Testis (tissue), 2 donors: ENCODE measurements at regions not wholly inside any gene's neighbourhood (a gene's known extent, or its start where the extent isn't known, plus 50 kb on each side); places are given as distances from the start of the nearest gene placed in this dataset.

Experiments
- DNase-seq: peaks from one replicate; pipeline ENCODE4 v3.0.0-alpha.2; 2019
- H3K27ac ChIP-seq, 2 donors: fragments of 200-600 bp; sonication (generic); one replicate each; pipeline ENCODE4 v1.5.1; 2019
- H3K27me3 ChIP-seq: fragments of 200-600 bp; sonication (generic); one replicate; pipeline ENCODE4 v1.5.1; 2019
- H3K36me3 ChIP-seq: fragments of 200-600 bp; sonication (generic); one replicate; pipeline ENCODE4 v1.5.1; 2017; ENCODE audit warnings: low read depth; ENCODE audit errors: missing control alignments
- H3K4me1 ChIP-seq: fragments of 200-600 bp; sonication (generic); one replicate; pipeline ENCODE4 v1.5.1; 2019
- H3K4me3 ChIP-seq, 2 donors: fragments of 200-600 bp; sonication (generic); one replicate each; pipeline ENCODE4 v1.5.1; 2017 to 2019
- H3K9me3 ChIP-seq: fragments of 200-600 bp; sonication (generic); one replicate; pipeline ENCODE4 v1.5.1; 2017
- POLR2A ChIP-seq: fragments of 450-650 bp; IDR thresholded peaks from one replicate; pipeline ENCODE4 v1.6.1; 2017; ENCODE audit warnings: antibody characterized with exemption, mild to moderate bottlenecking, moderate library complexity
- WGBS, 2 donors: methylation state at CpG; one replicate each; pipeline ENCODE4 v1.1.5; 2018; 5-methylcytosine and 5-hydroxymethylcytosine counted together
- intact Hi-C: fragments of 100-400 bp; cut with DNase I; formaldehyde crosslinking; loops from one replicate; pipeline ENCODE4 v1.15.1; 2023; ENCODE audit warnings: low total_unique reads
- TF ChIP-seq, protein P1 (sequence below), 3 experiments: fragments of 450-650 bp in 2 of 3; fragments of 200-600 bp in 1 of 3; sonication (generic) in 1 of 3; IDR thresholded peaks; one replicate each; pipeline ENCODE4 v1.5.1; 2016 to 2019; ENCODE audit warnings: antibody characterized with exemption in 3 of 3, mild to moderate bottlenecking in 2 of 3, moderate library complexity in 1 of 3

DNA sequence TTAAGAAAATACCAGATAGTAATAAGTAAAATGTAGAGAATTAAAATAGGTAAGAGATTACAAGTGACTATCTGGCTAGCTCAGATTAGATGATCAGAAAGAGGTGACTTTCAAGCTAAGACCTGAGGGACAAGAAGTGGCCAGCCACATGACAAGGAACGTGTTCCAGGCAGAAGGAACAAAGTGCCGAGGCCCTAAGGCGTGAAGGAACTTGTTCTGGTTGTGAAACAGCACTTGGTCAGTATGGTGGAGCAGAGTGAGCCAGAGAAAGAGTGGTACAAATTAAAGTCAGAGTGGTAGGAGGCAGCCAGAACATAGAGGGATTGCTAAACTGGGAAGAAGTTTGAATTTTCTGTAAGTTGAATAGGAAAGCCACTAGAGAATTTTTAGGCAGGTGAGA, 73.6 kb downstream of the ADRB2 start:
- 82 to 90% methylated on average over 3 of the region's 3 CpGs for WGBS, 2 donors
- Histone ChIP-seq H3K27ac (no peak overlapping the region), H3K9me3 (no peaks in the 10 kb centered on the region), H3K4me1 (no peaks in the 10 kb centered on the region), H3K27me3 (no peaks in the 10 kb centered on the region), H3K4me3 (no peak overlapping the region), H3K36me3 (no peaks in the 10 kb centered on the region)
- intact Hi-C loops = no loop called here
- no peak for TF ChIP-seq POLR2A
- TF ChIP-seq, protein P1, sequence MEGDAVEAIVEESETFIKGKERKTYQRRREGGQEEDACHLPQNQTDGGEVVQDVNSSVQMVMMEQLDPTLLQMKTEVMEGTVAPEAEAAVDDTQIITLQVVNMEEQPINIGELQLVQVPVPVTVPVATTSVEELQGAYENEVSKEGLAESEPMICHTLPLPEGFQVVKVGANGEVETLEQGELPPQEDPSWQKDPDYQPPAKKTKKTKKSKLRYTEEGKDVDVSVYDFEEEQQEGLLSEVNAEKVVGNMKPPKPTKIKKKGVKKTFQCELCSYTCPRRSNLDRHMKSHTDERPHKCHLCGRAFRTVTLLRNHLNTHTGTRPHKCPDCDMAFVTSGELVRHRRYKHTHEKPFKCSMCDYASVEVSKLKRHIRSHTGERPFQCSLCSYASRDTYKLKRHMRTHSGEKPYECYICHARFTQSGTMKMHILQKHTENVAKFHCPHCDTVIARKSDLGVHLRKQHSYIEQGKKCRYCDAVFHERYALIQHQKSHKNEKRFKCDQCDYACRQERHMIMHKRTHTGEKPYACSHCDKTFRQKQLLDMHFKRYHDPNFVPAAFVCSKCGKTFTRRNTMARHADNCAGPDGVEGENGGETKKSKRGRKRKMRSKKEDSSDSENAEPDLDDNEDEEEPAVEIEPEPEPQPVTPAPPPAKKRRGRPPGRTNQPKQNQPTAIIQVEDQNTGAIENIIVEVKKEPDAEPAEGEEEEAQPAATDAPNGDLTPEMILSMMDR (IDR thresholded peaks at IDR 0.05) = no peak
- DNase-seq = no peak

- Histone ChIP-seq H3K4me1 (no peaks in the 10 kb centered on the region), H3K36me3 (no peaks in the 10 kb centered on the region), H3K27me3 (no peaks in the 10 kb centered on the region), H3K4me3 (no peak overlapping the region), H3K27ac (no peak overlapping the region), H3K9me3 (no peaks in the 10 kb centered on the region)
- intact Hi-C loops = no loop called here
- WGBS, 2 donors = 70 to 74% methylated on average over 2 of the region's 2 CpGs
- no peak for DNase-seq
- no peak for TF ChIP-seq POLR2A
- TF ChIP-seq, protein P1 (IDR thresholded peaks at IDR 0.05) = no peak
Measured at GRCh38 chr5:148902478-148902877, 76.1 kb downstream of the ADRB2 start.

DNA sequence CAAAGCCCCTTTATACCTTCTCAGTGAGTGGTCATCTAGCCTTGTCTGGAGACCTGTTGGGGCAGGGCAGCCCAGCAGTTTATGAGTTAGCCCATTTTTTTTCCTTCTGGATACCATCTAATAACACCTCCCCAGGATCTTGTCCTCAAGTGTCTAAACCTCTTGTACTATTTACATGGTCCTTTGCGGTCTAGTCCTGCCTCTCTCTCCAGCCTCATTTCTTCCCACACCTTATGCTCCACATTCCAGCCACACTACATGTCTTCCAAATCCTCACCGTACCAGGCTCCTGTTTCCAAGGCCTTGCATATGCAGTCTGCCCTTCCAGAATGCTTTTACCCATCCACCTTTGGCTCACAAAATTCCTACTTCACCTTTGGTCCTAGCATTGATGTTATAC, 77.2 kb downstream of the ADRB2 start:
- Histone ChIP-seq H3K4me3 (no peak overlapping the region), H3K9me3 (no peaks in the 10 kb centered on the region), H3K27me3 (no peaks in the 10 kb centered on the region), H3K4me1 (no peaks in the 10 kb centered on the region), H3K36me3 (no peaks in the 10 kb centered on the region), H3K27ac (no peak overlapping the region)
- intact Hi-C loops = no loop called here
- DNase-seq = no peak
- 71 to 85% methylated on average over 2 of the region's 2 CpGs for WGBS, 2 donors
- TF ChIP-seq, protein P1 (IDR thresholded peaks at IDR 0.05) = no peak
- TF ChIP-seq POLR2A = no peak

DNA sequence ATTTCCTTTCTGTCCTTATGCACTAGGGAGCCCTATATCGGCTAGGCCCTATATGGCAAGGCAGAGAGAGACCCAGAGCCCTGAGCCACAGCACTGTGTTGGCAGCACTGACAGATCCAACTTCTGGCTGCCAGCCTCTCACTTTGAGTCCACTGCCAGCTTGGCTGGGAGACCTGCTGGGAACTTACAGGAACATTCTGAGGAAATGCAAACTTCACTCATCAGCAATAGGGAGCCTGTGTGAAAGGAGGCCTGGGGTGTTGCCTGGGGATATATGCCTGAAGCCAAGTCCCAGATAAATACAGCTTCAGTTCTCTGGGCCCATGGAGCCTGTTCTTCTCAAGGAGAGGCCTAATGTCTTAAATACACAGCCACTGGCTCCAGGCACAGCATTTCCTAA, 78.0 kb downstream of the ADRB2 start:
- intact Hi-C loops = no loop called here
- DNase-seq = no peak
- TF ChIP-seq, protein P1 (IDR thresholded peaks at IDR 0.05) = no peak
- no peak for TF ChIP-seq POLR2A
- H3K27ac ChIP-seq = no peak overlapping the region
- no peaks in the 10 kb centered on the region for H3K9me3 ChIP-seq
- H3K4me1 ChIP-seq = no peaks in the 10 kb centered on the region
- H3K4me3 ChIP-seq = no peak overlapping the region
- H3K36me3 ChIP-seq = no peaks in the 10 kb centered on the region
- no peaks in the 10 kb centered on the region for H3K27me3 ChIP-seq
- 83 to 100% methylated on average over 1 of the region's 1 CpG for WGBS, 2 donors

- intact Hi-C loops = no loop called here
- no peaks in the 10 kb centered on the region for H3K9me3 ChIP-seq
- no peaks in the 10 kb centered on the region for H3K4me1 ChIP-seq
- DNase-seq = no peak
- no peak overlapping the region for H3K27ac ChIP-seq
- WGBS, 2 donors = 96 to 100% methylated on average over 1 of the region's 1 CpG
- no peaks in the 10 kb centered on the region for H3K36me3 ChIP-seq
- no peaks in the 10 kb centered on the region for H3K27me3 ChIP-seq
- TF ChIP-seq POLR2A = no peak
- TF ChIP-seq, protein P1 (IDR thresholded peaks at IDR 0.05) = no peak
- H3K4me3 ChIP-seq = no peak overlapping the region
Measured at GRCh38 chr5:148905541-148905940, 79.1 kb downstream of the ADRB2 start.
